GM18868 (cell line): ENCODE measurements at regions not wholly inside any gene's neighbourhood (a gene's known extent, or its start where the extent isn't known, plus 50 kb on each side); places are given as distances from the start of the nearest gene placed in this dataset.

ENCODE experiments used
- ATAC-seq: cut with Tn5 transposase; IDR thresholded peaks from one replicate; pipeline ENCODE4 v1.9.1; 2021; ENCODE audit warnings: mild to moderate bottlenecking, moderate library complexity; ENCODE audit not compliant: unreplicated experiment

- ATAC-seq: no peak
Observed at GRCh38 chr20:40495956-40496355, 193.1 kb downstream of the MAFB start.

GRCh38 chr20:40494248-40494647 is 194.8 kb downstream of the MAFB start:
- ATAC-seq: no peak

- ATAC-seq: no peak
Observed at GRCh38 chr20:40493549-40493948, 195.5 kb downstream of the MAFB start.

GRCh38 chr20:40493071-40493470 is 196.0 kb downstream of the MAFB start:
- ATAC-seq: no peak

GRCh38 chr20:40491009-40491590 is 197.9 kb downstream of the MAFB start:
- ATAC-seq: no peak

GRCh38 chr20:40489886-40490285 is 199.2 kb downstream of the MAFB start:
- no peak for ATAC-seq

GRCh38 chr20:40488401-40488800 is 200.6 kb downstream of the MAFB start:
- no peak for ATAC-seq

- no peak for ATAC-seq
Observed at GRCh38 chr20:40486297-40486696, 202.7 kb downstream of the MAFB start.

- no peak for ATAC-seq
Observed at GRCh38 chr20:40481743-40482458, 207.1 kb downstream of the MAFB start.

- no peak for ATAC-seq
Observed at GRCh38 chr20:40481337-40481736, 207.7 kb downstream of the MAFB start.

GRCh38 chr20:40477805-40478204 is 211.2 kb downstream of the MAFB start:
- ATAC-seq: no peak

GRCh38 chr20:40476461-40476860 is 212.6 kb downstream of the MAFB start:
- no peak for ATAC-seq

- no peak for ATAC-seq
Observed at GRCh38 chr20:40472905-40473304, 216.1 kb downstream of the MAFB start.

GRCh38 chr20:40471261-40471629 is 217.8 kb downstream of the MAFB start:
- ATAC-seq: no peak

- no peak for ATAC-seq
Observed at GRCh38 chr20:40470445-40471260, 218.4 kb downstream of the MAFB start.

- no peak for ATAC-seq
Observed at GRCh38 chr20:40468759-40469158, 220.3 kb downstream of the MAFB start.

- ATAC-seq: no peak
Observed at GRCh38 chr20:40467703-40468411, 221.2 kb downstream of the MAFB start.

- ATAC-seq: no peak
Observed at GRCh38 chr20:40467067-40467466, 222.0 kb downstream of the MAFB start.

- ATAC-seq: no peak
Observed at GRCh38 chr20:40464731-40465208, 224.3 kb downstream of the MAFB start.

GRCh38 chr20:40463171-40463570 is 225.9 kb downstream of the MAFB start:
- ATAC-seq: no peak

GRCh38 chr20:40462566-40462965 is 226.5 kb downstream of the MAFB start:
- no peak for ATAC-seq
